Psoas muscle (tissue), 7 donors: ENCODE measurements at regions not wholly inside any gene's neighbourhood (a gene's known extent, or its start where the extent isn't known, plus 50 kb on each side); places are given as distances from the start of the nearest gene placed in this dataset.

Source experiments
- ATAC-seq, 4 donors: fragments of 200-7000 bp; cut with Tn5 transposase; one replicate each; pipeline ENCODE4 v1.9.1; 2020; ENCODE audit warnings: moderate library complexity in 3 of 4, mild to moderate bottlenecking in 2 of 4
- DNase-seq, 2 donors: peaks; one replicate each; pipeline ENCODE4 v3.0.0-alpha.2; 2020
- H3K27ac ChIP-seq: fragments of 200-600 bp; one replicate; pipeline ENCODE4 v1.8.0; 2022
- H3K27me3 ChIP-seq, 3 donors: fragments of 200-600 bp in 1 of 3; one replicate each; pipeline versions ENCODE4 v1.6.1 to v1.8.0; 2013 to 2022; ENCODE audit warnings: low read length in 2 of 3, mild to moderate bottlenecking in 2 of 3, moderate library complexity in 1 of 3; ENCODE audit not compliant: insufficient read depth in 3 of 3
- H3K36me3 ChIP-seq, 2 donors: fragments of 200-600 bp in 1 of 2; one replicate each; pipeline versions ENCODE4 v1.6.1 to v1.8.0; 2013 to 2022; ENCODE audit warnings: low read depth in 1 of 2, mild to moderate bottlenecking in 1 of 2, moderate library complexity in 1 of 2; ENCODE audit not compliant: insufficient read depth in 1 of 2
- H3K4me1 ChIP-seq: fragments of 200-600 bp; one replicate; pipeline ENCODE4 v1.8.0; 2022
- H3K4me3 ChIP-seq: fragments of 200-600 bp; one replicate; pipeline ENCODE4 v1.8.0; 2022; ENCODE audit warnings: mild to moderate bottlenecking
- H3K9me3 ChIP-seq: fragments of 200-600 bp; one replicate; pipeline ENCODE4 v1.8.0; 2022
- CTCF ChIP-seq: fragments of 200-600 bp; IDR thresholded peaks from one replicate; pipeline ENCODE4 v1.8.0; 2022; ENCODE audit warnings: antibody characterized with exemption
- WGBS, 3 donors: extraction: QIAGEN DNeasy Blood & Tissue Kit; methylation state at CpG; one replicate each; pipeline versions ENCODE4 v1.1.6 to v1.1.7; 2013; 5-methylcytosine and 5-hydroxymethylcytosine counted together
- intact Hi-C, 2 donors: fragments of 100-400 bp; cut with DNase I; formaldehyde crosslinking; loops; one replicate each; pipeline versions ENCODE4 v1.11.0 to v1.14.2; 2022
- donor health status: healthy with polysubstance abuse.
- donor health status: DM: no; HTN: no; CAD: no; lungs with moderate emphysema.
- donor health status: Bipolar disorder and iron deficiency.
- donor health status: healthy.
- donor health status: DM: yes; HTN: yes; CAD: no.
- donor health status: DM: no; HTN: no; CAD: no.
- donor health status: DM: yes; HTN: yes; CAD: no.

GRCh38 chr13:104288496-104288895 lies 1222.3 kb upstream of the SLC10A2 start:
- H3K4me3 ChIP-seq = no peak overlapping the region
- no peak for TF ChIP-seq CTCF
- H3K27me3 ChIP-seq = no peaks in the 10 kb centered on the region
- no peaks in the 10 kb centered on the region for H3K36me3 ChIP-seq
- no peak overlapping the region for H3K27ac ChIP-seq
- intact Hi-C loops = no loop called here
- WGBS, 3 donors = 82 to 87% (median 84%) methylated on average over 5 of the region's 5 CpGs
- no peaks in the 10 kb centered on the region for H3K9me3 ChIP-seq
- no peaks in the 10 kb centered on the region for H3K4me1 ChIP-seq
- no peak for DNase-seq
- no peak for ATAC-seq

- no peak overlapping the region for H3K27ac ChIP-seq
- H3K36me3 ChIP-seq = no peaks in the 10 kb centered on the region
- no peaks in the 10 kb centered on the region for H3K9me3 ChIP-seq
- no peak for ATAC-seq
- no peaks in the 10 kb centered on the region for H3K27me3 ChIP-seq
- WGBS, 3 donors = 27 to 36% (median 30%) methylated on average over 4 of the region's 4 CpGs
- no peak overlapping the region for H3K4me3 ChIP-seq
- intact Hi-C loops = no loop called here
- H3K4me1 ChIP-seq = no peaks in the 10 kb centered on the region
- no peak for DNase-seq
- TF ChIP-seq CTCF = no peak
These were observed 1220.5 kb upstream of the SLC10A2 start for GRCh38 chr13:104286566-104287290.

- ATAC-seq (no peak), DNase-seq (no peak)
- 77 to 82% (median 81%) methylated on average over 4 of the region's 4 CpGs for WGBS, 3 donors
- TF ChIP-seq CTCF = no peak
- no peaks in the 10 kb centered on the region for H3K27me3 ChIP-seq
- no peak overlapping the region for H3K4me3 ChIP-seq
- no peaks in the 10 kb centered on the region for H3K9me3 ChIP-seq
- intact Hi-C loops = no loop called here
- H3K36me3 ChIP-seq = no peaks in the 10 kb centered on the region
- no peak overlapping the region for H3K27ac ChIP-seq
- H3K4me1 ChIP-seq = no peaks in the 10 kb centered on the region
These were observed 1215.7 kb upstream of the SLC10A2 start for GRCh38 chr13:104281910-104282309.

- WGBS, 3 donors = 17 to 20% (median 18%) methylated on average over 3 of the region's 3 CpGs
- DNase-seq (no peak), ATAC-seq (no peak)
- Histone ChIP-seq H3K27me3 (no peaks in the 10 kb centered on the region), H3K9me3 (no peaks in the 10 kb centered on the region), H3K4me3 (no peak overlapping the region), H3K27ac (no peak overlapping the region), H3K36me3 (no peaks in the 10 kb centered on the region), H3K4me1 (no peaks in the 10 kb centered on the region)
- intact Hi-C loops = no loop called here
- TF ChIP-seq CTCF = no peak
These were observed 1204.5 kb upstream of the SLC10A2 start for GRCh38 chr13:104270731-104271130.
